ENCODE measurements at regions not wholly inside any gene's neighbourhood (a gene's known extent, or its start where the extent isn't known, plus 50 kb on each side); places are given as distances from the start of the nearest gene placed in this dataset.

DNA sequence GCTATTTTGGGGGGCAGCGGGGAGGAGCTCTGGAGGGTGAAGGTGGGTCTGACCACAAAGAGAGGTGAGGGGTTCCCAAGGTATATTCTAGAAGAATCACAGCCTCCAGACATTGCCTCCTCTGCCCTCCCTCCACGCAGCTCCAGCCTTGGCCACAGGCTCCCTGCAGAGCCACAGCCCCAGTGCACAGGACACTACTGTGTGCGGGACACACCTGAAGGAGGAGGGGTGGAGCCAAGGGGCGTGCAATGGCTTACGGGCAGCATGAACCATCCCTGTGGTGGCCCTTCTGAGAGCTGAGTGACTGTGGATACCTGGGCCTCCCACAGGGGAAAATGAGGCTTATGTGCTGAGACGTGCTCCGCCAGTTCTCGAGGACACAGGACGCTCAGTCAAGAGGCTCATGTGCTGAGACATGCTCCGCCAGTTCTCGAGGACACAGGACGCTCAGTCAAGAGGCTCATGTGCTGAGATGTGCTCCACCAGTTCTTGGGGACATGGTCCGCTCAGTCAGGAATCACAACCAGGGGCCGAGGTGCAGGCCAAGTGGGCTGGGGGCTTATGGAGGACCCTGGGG is 417.3 kb downstream of the SHANK2 start:
- TF ChIP-seq, protein P1, sequence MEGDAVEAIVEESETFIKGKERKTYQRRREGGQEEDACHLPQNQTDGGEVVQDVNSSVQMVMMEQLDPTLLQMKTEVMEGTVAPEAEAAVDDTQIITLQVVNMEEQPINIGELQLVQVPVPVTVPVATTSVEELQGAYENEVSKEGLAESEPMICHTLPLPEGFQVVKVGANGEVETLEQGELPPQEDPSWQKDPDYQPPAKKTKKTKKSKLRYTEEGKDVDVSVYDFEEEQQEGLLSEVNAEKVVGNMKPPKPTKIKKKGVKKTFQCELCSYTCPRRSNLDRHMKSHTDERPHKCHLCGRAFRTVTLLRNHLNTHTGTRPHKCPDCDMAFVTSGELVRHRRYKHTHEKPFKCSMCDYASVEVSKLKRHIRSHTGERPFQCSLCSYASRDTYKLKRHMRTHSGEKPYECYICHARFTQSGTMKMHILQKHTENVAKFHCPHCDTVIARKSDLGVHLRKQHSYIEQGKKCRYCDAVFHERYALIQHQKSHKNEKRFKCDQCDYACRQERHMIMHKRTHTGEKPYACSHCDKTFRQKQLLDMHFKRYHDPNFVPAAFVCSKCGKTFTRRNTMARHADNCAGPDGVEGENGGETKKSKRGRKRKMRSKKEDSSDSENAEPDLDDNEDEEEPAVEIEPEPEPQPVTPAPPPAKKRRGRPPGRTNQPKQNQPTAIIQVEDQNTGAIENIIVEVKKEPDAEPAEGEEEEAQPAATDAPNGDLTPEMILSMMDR (IDR thresholded peaks at IDR 0.05) = no peak
- TF ChIP-seq POLR2A (IDR thresholded peaks at IDR 0.05) = no peak
